ENCODE measurements at regions not wholly inside any gene's neighbourhood (a gene's known extent, or its start where the extent isn't known, plus 50 kb on each side); places are given as distances from the start of the nearest gene placed in this dataset.

- Histone ChIP-seq H3K27me3 (replicated peaks; ENCODE audit: control insufficient read depth, insufficient read depth, low read length) (no peaks in the 10 kb centered on the region), H3K36me3 (ENCODE audit: control insufficient read depth, insufficient read depth, low read length) (no peaks in the 10 kb centered on the region), H3K4me3 (replicated peaks; ENCODE audit: low read depth, low read length) (no peak overlapping the region)
- no peak for TF ChIP-seq CTCF (IDR thresholded peaks at IDR 0.05; ENCODE audit: insufficient read depth, low read length, poor library complexity, severe bottlenecking)
- DNase-seq (ENCODE audit: extremely low read depth, insufficient read length): no peak
Observed at GRCh38 chr7:83704564-83704963, 55.6 kb upstream of the SEMA3E start.

GRCh38 chr7:83702446-83702845 lies 53.5 kb upstream of the SEMA3E start:
- no peaks in the 10 kb centered on the region for H3K27me3 ChIP-seq (replicated peaks; ENCODE audit: control insufficient read depth, insufficient read depth, low read length)
- TF ChIP-seq CTCF (IDR thresholded peaks at IDR 0.05; ENCODE audit: insufficient read depth, low read length, poor library complexity, severe bottlenecking): no peak

GRCh38 chr7:83701736-83702135 lies 52.8 kb upstream of the SEMA3E start:
- no peak overlapping the region for H3K4me3 ChIP-seq (replicated peaks; ENCODE audit: low read depth, low read length)
- no peaks in the 10 kb centered on the region for H3K36me3 ChIP-seq (ENCODE audit: control insufficient read depth, insufficient read depth, low read length)
- TF ChIP-seq CTCF (IDR thresholded peaks at IDR 0.05; ENCODE audit: insufficient read depth, low read length, poor library complexity, severe bottlenecking): no peak
- DNase-seq (ENCODE audit: extremely low read depth, insufficient read length): no peak
- no peaks in the 10 kb centered on the region for H3K27me3 ChIP-seq (replicated peaks; ENCODE audit: control insufficient read depth, insufficient read depth, low read length)

More at GRCh38 chr7:83702446-83702845, 53.5 kb upstream of the SEMA3E start:
- DNase-seq (ENCODE audit: extremely low read depth, insufficient read length): no peak
- H3K36me3 ChIP-seq (ENCODE audit: control insufficient read depth, insufficient read depth, low read length): no peaks in the 10 kb centered on the region
- no peak overlapping the region for H3K4me3 ChIP-seq (replicated peaks; ENCODE audit: low read depth, low read length)
